ENCODE measurements at regions not wholly inside any gene's neighbourhood (a gene's known extent, or its start where the extent isn't known, plus 50 kb on each side); places are given as distances from the start of the nearest gene placed in this dataset.
A peak's percentile ranks its signal among the peaks of the same experiment; 100 is the strongest.

- no peaks in the 10 kb centered on the region for H3K27me3 Mint-ChIP-seq (ENCODE audit: low read depth)
- peak overlapping the region; percentile 85 for H3K4me3 Mint-ChIP-seq (ENCODE audit: unreplicated experiment)
- peaks cover 2% of the 10 kb centered on the region for H3K36me3 Mint-ChIP-seq (ENCODE audit: low read depth)
- H3K4me1 Mint-ChIP-seq (ENCODE audit: low read depth) = peaks cover 30% of the 10 kb centered on the region
- H3K9me3 Mint-ChIP-seq (ENCODE audit: low read depth) = no peaks in the 10 kb centered on the region
- TF ChIP-seq CTCF (IDR thresholded peaks at IDR 0.05) = no peak
- no peak for DNase-seq (ENCODE audit: low spot score)
- H3K27ac Mint-ChIP-seq (ENCODE audit: unreplicated experiment) = peak overlapping the region; percentile 65
Observed at GRCh38 chr17:409308-409847, 56.8 kb upstream of the RPH3AL start.

GRCh38 chr17:404703-405102 is 52.1 kb upstream of the RPH3AL start:
- Mint-ChIP-seq H3K36me3 (ENCODE audit: low read depth) (peaks cover 2% of the 10 kb centered on the region), H3K4me1 (ENCODE audit: low read depth) (peaks cover 5% of the 10 kb centered on the region), H3K27me3 (ENCODE audit: low read depth) (no peaks in the 10 kb centered on the region), H3K4me3 (ENCODE audit: unreplicated experiment) (no peak overlapping the region), H3K27ac (ENCODE audit: unreplicated experiment) (no peak overlapping the region), H3K9me3 (ENCODE audit: low read depth) (no peaks in the 10 kb centered on the region)
- DNase-seq (ENCODE audit: low spot score) = no peak
- TF ChIP-seq CTCF (IDR thresholded peaks at IDR 0.05) = no peak

Data from chondrocyte (in vitro differentiated cells).